ENCODE measurements at regions not wholly inside any gene's neighbourhood (a gene's known extent, or its start where the extent isn't known, plus 50 kb on each side); places are given as distances from the start of the nearest gene placed in this dataset.

DNA sequence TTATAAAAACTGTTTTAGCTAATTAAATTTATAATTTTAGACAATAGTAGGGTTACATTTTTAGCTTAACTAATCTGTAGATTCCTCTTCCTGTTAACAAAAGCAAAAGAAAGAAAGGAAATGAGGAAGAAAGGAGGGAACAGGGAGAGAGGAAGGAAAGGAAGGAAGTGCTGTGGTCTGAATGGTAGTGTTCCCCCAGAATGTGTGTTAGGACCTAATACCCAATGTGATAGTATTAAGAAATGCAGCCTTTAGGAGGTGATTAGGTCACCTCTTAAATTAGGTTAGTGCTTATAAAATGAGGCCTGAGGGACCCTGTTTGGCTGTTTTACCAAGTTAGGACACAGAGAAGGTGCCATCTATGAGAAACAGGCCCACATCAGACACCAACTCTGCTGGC is 136.9 kb upstream of the SAMSN1 start:
- DNase-seq (ENCODE audit: low spot score): no peak
- TF ChIP-seq EZH2phosphoT487 (IDR thresholded peaks at IDR 0.05; ENCODE audit: low read depth, severe bottlenecking, unreplicated experiment): no peak
- no peak for TF ChIP-seq EZH2 (IDR thresholded peaks at IDR 0.05; ENCODE audit: borderline replicate concordance)
- TF ChIP-seq, protein P1, sequence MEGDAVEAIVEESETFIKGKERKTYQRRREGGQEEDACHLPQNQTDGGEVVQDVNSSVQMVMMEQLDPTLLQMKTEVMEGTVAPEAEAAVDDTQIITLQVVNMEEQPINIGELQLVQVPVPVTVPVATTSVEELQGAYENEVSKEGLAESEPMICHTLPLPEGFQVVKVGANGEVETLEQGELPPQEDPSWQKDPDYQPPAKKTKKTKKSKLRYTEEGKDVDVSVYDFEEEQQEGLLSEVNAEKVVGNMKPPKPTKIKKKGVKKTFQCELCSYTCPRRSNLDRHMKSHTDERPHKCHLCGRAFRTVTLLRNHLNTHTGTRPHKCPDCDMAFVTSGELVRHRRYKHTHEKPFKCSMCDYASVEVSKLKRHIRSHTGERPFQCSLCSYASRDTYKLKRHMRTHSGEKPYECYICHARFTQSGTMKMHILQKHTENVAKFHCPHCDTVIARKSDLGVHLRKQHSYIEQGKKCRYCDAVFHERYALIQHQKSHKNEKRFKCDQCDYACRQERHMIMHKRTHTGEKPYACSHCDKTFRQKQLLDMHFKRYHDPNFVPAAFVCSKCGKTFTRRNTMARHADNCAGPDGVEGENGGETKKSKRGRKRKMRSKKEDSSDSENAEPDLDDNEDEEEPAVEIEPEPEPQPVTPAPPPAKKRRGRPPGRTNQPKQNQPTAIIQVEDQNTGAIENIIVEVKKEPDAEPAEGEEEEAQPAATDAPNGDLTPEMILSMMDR (IDR thresholded peaks at IDR 0.05; ENCODE audit: poor library complexity): no peak
- no peak overlapping the region for H3K4me2 ChIP-seq
- no peaks in the 10 kb centered on the region for H3K9me3 ChIP-seq (ENCODE audit: low read depth)
- no peak overlapping the region for H3K4me3 ChIP-seq
- no peaks in the 10 kb centered on the region for H4K20me1 ChIP-seq (ENCODE audit: insufficient read depth, poor library complexity, severe bottlenecking)
- H3K9me2 ChIP-seq (replicated peaks; ENCODE audit: insufficient read depth): no peaks in the 10 kb centered on the region
- no peaks in the 10 kb centered on the region for H3K79me2 ChIP-seq
- no peak overlapping the region for H3K27ac ChIP-seq
- no peak overlapping the region for H2AFZ ChIP-seq
- H3K4me1 ChIP-seq (ENCODE audit: insufficient read depth): no peaks in the 10 kb centered on the region
- H3K27me3 ChIP-seq: no peaks in the 10 kb centered on the region
- no peaks in the 10 kb centered on the region for H3K36me3 ChIP-seq (replicated peaks; ENCODE audit: insufficient read depth, low read depth)

DNA sequence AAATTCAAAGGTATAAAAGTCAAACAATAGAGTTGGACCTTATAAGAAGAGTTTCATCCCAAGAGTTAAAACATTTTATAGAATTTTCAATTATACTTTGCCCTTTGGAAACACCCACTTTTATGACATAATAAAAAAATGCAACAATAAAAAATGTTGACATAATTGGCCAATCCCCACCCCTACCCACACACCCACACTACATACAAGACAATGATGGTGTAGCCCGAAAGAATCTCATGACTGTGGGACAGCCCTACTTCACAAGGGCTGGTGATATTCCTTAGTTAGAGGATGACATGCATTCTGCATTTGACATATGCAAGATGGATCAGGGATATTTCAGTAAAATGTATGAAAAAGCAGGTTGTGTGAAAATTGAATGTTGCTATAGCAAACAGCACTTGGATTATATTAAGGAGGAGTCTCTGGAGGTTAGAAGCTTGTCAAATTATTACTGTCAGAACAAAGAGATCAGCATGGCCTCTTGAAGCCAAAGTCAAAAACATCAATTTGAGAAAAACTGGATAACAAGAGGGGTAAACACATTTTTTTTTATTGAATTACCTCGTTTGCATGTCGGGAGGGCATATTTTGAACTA is 133.0 kb upstream of the SAMSN1 start:
- no peak overlapping the region for H2AFZ ChIP-seq
- no peaks in the 10 kb centered on the region for H3K36me3 ChIP-seq (replicated peaks; ENCODE audit: insufficient read depth, low read depth)
- 82% methylated on average over 3 of the region's 3 CpGs for WGBS (ENCODE audit: low lambda C conversion rate, missing lambda C conversion rate)
- no peaks in the 10 kb centered on the region for H4K20me1 ChIP-seq (ENCODE audit: insufficient read depth, poor library complexity, severe bottlenecking)
- no peak overlapping the region for H3K4me2 ChIP-seq
- no peaks in the 10 kb centered on the region for H3K9me2 ChIP-seq (replicated peaks; ENCODE audit: insufficient read depth)
- H3K4me1 ChIP-seq (ENCODE audit: insufficient read depth): no peaks in the 10 kb centered on the region
- H3K27me3 ChIP-seq: no peaks in the 10 kb centered on the region
- TF ChIP-seq EZH2 (IDR thresholded peaks at IDR 0.05; ENCODE audit: borderline replicate concordance): no peak
- no peak for TF ChIP-seq EZH2phosphoT487 (IDR thresholded peaks at IDR 0.05; ENCODE audit: low read depth, severe bottlenecking, unreplicated experiment)
- TF ChIP-seq, protein P1 (IDR thresholded peaks at IDR 0.05; ENCODE audit: poor library complexity): no peak
- H3K27ac ChIP-seq: no peak overlapping the region
- no peaks in the 10 kb centered on the region for H3K9me3 ChIP-seq (ENCODE audit: low read depth)
- DNase-seq (ENCODE audit: low spot score): no peak
- H3K4me3 ChIP-seq: no peak overlapping the region
- H3K79me2 ChIP-seq: no peaks in the 10 kb centered on the region

DNA sequence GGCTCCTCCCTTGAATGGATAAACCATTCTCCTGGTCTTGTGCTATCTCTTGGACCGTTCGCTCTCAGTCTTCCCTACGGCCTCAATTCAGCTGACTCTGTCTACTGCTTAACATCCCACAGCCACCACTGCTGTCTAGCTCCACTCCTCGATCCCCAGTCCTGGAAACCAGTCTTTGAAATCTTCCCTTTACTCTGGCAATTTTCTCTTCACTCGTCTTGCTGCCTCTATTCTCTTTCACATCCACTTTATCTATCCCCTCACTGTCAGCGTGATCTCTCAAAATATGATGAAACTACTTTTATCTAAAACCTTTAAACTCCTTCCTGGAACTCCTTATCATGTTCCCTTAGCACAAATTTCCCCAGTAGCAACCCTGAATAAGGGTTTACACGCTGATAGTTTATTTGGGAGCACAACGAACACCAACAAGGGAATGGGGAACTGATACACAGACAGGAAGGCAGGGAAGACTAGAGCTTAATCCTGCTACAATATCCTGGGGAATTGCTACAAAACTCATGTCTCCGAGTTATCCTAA is 131.6 kb upstream of the SAMSN1 start:
- H3K79me2 ChIP-seq: no peaks in the 10 kb centered on the region
- 83% methylated on average over 9 of the region's 9 CpGs for WGBS (ENCODE audit: low lambda C conversion rate, missing lambda C conversion rate)
- no peaks in the 10 kb centered on the region for H3K9me3 ChIP-seq (ENCODE audit: low read depth)
- H3K4me2 ChIP-seq: no peak overlapping the region
- no peaks in the 10 kb centered on the region for H3K27me3 ChIP-seq
- no peak overlapping the region for H3K4me3 ChIP-seq
- H4K20me1 ChIP-seq (ENCODE audit: insufficient read depth, poor library complexity, severe bottlenecking): no peaks in the 10 kb centered on the region
- no peak for DNase-seq (ENCODE audit: low spot score)
- H3K36me3 ChIP-seq (replicated peaks; ENCODE audit: insufficient read depth, low read depth): no peaks in the 10 kb centered on the region
- no peak overlapping the region for H3K27ac ChIP-seq
- H3K9me2 ChIP-seq (replicated peaks; ENCODE audit: insufficient read depth): no peaks in the 10 kb centered on the region
- H2AFZ ChIP-seq: no peak overlapping the region
- H3K4me1 ChIP-seq (ENCODE audit: insufficient read depth): no peaks in the 10 kb centered on the region
- TF ChIP-seq, protein P1 (IDR thresholded peaks at IDR 0.05; ENCODE audit: poor library complexity): no peak
- TF ChIP-seq EZH2 (IDR thresholded peaks at IDR 0.05; ENCODE audit: borderline replicate concordance) (no peak), EZH2phosphoT487 (IDR thresholded peaks at IDR 0.05; ENCODE audit: low read depth, severe bottlenecking, unreplicated experiment) (no peak)

Data from hepatocyte (in vitro differentiated cells).